Stomach (tissue), 4 donors: ENCODE measurements at regions not wholly inside any gene's neighbourhood (a gene's known extent, or its start where the extent isn't known, plus 50 kb on each side); places are given as distances from the start of the nearest gene placed in this dataset.

ENCODE experiments used
- CTCF ChIP-seq, 7 experiments: fragments of 450-650 bp in 4 of 7; fragments of 200-600 bp in 3 of 7; sonication (generic) in 3 of 7; IDR thresholded peaks; one replicate each; pipeline ENCODE4 v1.5.1; 2016 to 2019; ENCODE audit warnings: antibody characterized with exemption in 7 of 7, control low read depth in 2 of 7, mild to moderate bottlenecking in 1 of 7
- POLR2A ChIP-seq, 4 donors: fragments of 450-650 bp; IDR thresholded peaks; one replicate each; pipeline ENCODE4 v1.6.1; 2016; ENCODE audit warnings: antibody characterized with exemption in 4 of 4, control low read depth in 2 of 4, mild to moderate bottlenecking in 1 of 4, moderate library complexity in 1 of 4

- TF ChIP-seq POLR2A (IDR thresholded peaks at IDR 0.05) (no peak), CTCF (IDR thresholded peaks at IDR 0.05) (no peak)
These were observed 167.3 kb downstream of the HTR1A start for GRCh38 chr5:63794979-63795378.
